ENCODE measurements at regions not wholly inside any gene's neighbourhood (a gene's known extent, or its start where the extent isn't known, plus 50 kb on each side); places are given as distances from the start of the nearest gene placed in this dataset.
"Not testable (repeated sequence)": the region's sequence is repeated elsewhere in the genome, so short reads cannot be mapped to it uniquely, and the experiment has no call there.

GRCh38 chr11:49434308-49434707 is 225.9 kb upstream of the FOLH1 start:
- not testable (repeated sequence) for H3K27ac ChIP-seq (ENCODE audit: control insufficient read depth, insufficient read depth)

GRCh38 chr11:49432242-49432848 is 223.9 kb upstream of the FOLH1 start:
- Histone ChIP-seq H3K4me2 (ENCODE audit: control insufficient read depth, insufficient read depth) (no peak overlapping the region), H4K20me1 (ENCODE audit: control insufficient read depth, insufficient read depth) (no peaks in the 10 kb centered on the region), H3K36me3 (ENCODE audit: control insufficient read depth in 2 of 2, insufficient read depth in 2 of 2, low read length in 1 of 2) (no peaks in the 10 kb centered on the region), H3K27ac (ENCODE audit: control insufficient read depth, insufficient read depth) (no peak overlapping the region), H3K9me3 (replicated peaks; ENCODE audit: control insufficient read depth, insufficient read depth, low read length) (no peaks in the 10 kb centered on the region), H3K27me3 (replicated peaks in 1 of 2; ENCODE audit: control insufficient read depth in 2 of 2, insufficient read depth in 2 of 2, low read length in 1 of 2) (no peaks in the 10 kb centered on the region), H3K79me2 (ENCODE audit: control insufficient read depth, insufficient read depth, low read length) (no peaks in the 10 kb centered on the region), H3K4me1 (ENCODE audit: control insufficient read depth, insufficient read depth, low read length) (no peaks in the 10 kb centered on the region), H2AFZ (ENCODE audit: control insufficient read depth, low read depth, low read length) (no peak overlapping the region), H3K4me3 (no peak overlapping the region), H3K9ac (ENCODE audit: control insufficient read depth, insufficient read depth, low read length) (no peak overlapping the region)
- in situ Hi-C loops (cut with MboI), result no loop called here
- ChIA-PET POLR2A (no interaction called here), RAD21 (ENCODE audit: unreplicated experiment) (no interaction called here), CTCF (no interaction called here), SMC1A (ENCODE audit: uncharacterized antibody, unreplicated experiment) (no interaction called here)
- no peak for DNase-seq (ENCODE audit: low read depth, low spot score)
- no peak for ATAC-seq
- no TSS peak for BruUV-seq (replicated peaks)
- no peak for FAIRE-seq
- intact Hi-C loops (cut with micrococcal nuclease; ENCODE audit: unreplicated experiment), result no loop called here
- 40% methylated on average over 1 of the region's 1 CpG for WGBS (ENCODE audit: insufficient coverage, insufficient replicate concordance, low lambda C conversion rate, missing lambda C conversion rate)
- TF ChIP-seq POU2F2 (IDR thresholded peaks at IDR 0.05; ENCODE audit: borderline replicate concordance, low read depth, low read length), result no peak
- TF ChIP-seq ATF2 (IDR thresholded peaks at IDR 0.05; ENCODE audit: low read length), result no peak
- TF ChIP-seq EZH2 (IDR thresholded peaks at IDR 0.05; ENCODE audit: borderline replicate concordance, control insufficient read depth, low read depth, low read length), result no peak
- TF ChIP-seq PBX3 (IDR thresholded peaks at IDR 0.05; ENCODE audit: insufficient replicate concordance, low read depth, low read length), result no peak
- TF ChIP-seq CBX3 (IDR thresholded peaks at IDR 0.05; ENCODE audit: borderline replicate concordance, low read depth), result no peak
- TF ChIP-seq E4F1 (IDR thresholded peaks at IDR 0.05; ENCODE audit: borderline replicate concordance, partially characterized antibody), result no peak
- no peak for TF ChIP-seq NR2C2 (IDR thresholded peaks at IDR 0.05; ENCODE audit: borderline replicate concordance, control insufficient read depth, insufficient read length, low read depth)
- no peak for TF ChIP-seq CEBPB (IDR thresholded peaks at IDR 0.05; ENCODE audit: borderline replicate concordance in 1 of 2, low read depth in 2 of 2, low read length in 2 of 2)
- TF ChIP-seq RUNX3 (IDR thresholded peaks at IDR 0.05; ENCODE audit: low read length), result no peak
- no peak for TF ChIP-seq FOXK2 (IDR thresholded peaks at IDR 0.05)
- TF ChIP-seq USF2 (IDR thresholded peaks at IDR 0.05; ENCODE audit: borderline replicate concordance, low read depth, low read length), result no peak

More at GRCh38 chr11:49434308-49434707, 225.9 kb upstream of the FOLH1 start:
- H4K20me1 ChIP-seq (ENCODE audit: control insufficient read depth, insufficient read depth); POLR2A ChIA-PET; RAD21 ChIA-PET (ENCODE audit: unreplicated experiment); H3K9ac ChIP-seq (ENCODE audit: control insufficient read depth, insufficient read depth, low read length); H3K4me3 ChIP-seq; CTCF ChIA-PET; FAIRE-seq; H3K9me3 ChIP-seq (replicated peaks; ENCODE audit: control insufficient read depth, insufficient read depth, low read length); H3K36me3 ChIP-seq (ENCODE audit: control insufficient read depth in 2 of 2, insufficient read depth in 2 of 2, low read length in 1 of 2); H3K4me1 ChIP-seq (ENCODE audit: control insufficient read depth, insufficient read depth, low read length); ATAC-seq; H3K4me2 ChIP-seq (ENCODE audit: control insufficient read depth, insufficient read depth); DNase-seq (ENCODE audit: low read depth, low spot score); intact Hi-C loops (cut with micrococcal nuclease; ENCODE audit: unreplicated experiment); H2AFZ ChIP-seq (ENCODE audit: control insufficient read depth, low read depth, low read length); SMC1A ChIA-PET (ENCODE audit: uncharacterized antibody, unreplicated experiment); BruUV-seq (replicated peaks); H3K79me2 ChIP-seq (ENCODE audit: control insufficient read depth, insufficient read depth, low read length); in situ Hi-C loops (cut with MboI); H3K27me3 ChIP-seq (replicated peaks in 1 of 2; ENCODE audit: control insufficient read depth in 2 of 2, insufficient read depth in 2 of 2, low read length in 1 of 2): not testable (repeated sequence)
- WGBS (ENCODE audit: insufficient coverage, insufficient replicate concordance, low lambda C conversion rate, missing lambda C conversion rate), result 78% methylated on average over 36 of the region's 49 CpGs

Data from GM12878 (cell line).